ENCODE measurements at regions not wholly inside any gene's neighbourhood (a gene's known extent, or its start where the extent isn't known, plus 50 kb on each side); places are given as distances from the start of the nearest gene placed in this dataset.

DNA sequence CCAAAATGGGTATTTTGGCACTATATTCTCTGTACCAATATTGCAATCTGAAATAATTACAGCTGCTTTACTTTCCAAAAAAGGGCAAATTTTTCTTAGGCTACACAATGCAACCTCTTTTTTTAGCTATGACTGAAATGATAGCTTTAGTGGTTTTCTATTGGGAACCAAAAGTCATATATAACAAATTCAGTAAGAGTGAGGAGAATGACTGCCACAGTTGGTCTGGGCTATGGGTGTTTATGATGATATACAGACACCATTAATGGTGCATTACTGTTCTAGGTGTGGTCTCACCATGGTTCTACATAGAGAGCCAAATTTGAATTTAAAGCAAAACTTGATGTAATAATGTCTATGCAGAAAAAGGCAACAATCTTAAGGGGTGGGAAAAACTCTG is 72.3 kb upstream of the PTBP2 start:
- H3K27me3 ChIP-seq (ENCODE audit: control insufficient read depth in 2 of 2, insufficient read depth in 2 of 2, low read length in 2 of 2): no peaks in the 10 kb centered on the region
- no peak overlapping the region for H3K9ac ChIP-seq (replicated peaks; ENCODE audit: extremely low read depth, insufficient read depth, low read length)
- no peaks in the 10 kb centered on the region for H3K4me1 ChIP-seq (ENCODE audit: control insufficient read depth, extremely low read depth, insufficient read depth, low read length)
- no peaks in the 10 kb centered on the region for H3K79me2 ChIP-seq (ENCODE audit: control insufficient read depth, insufficient read depth, low read length)
- POLR2A ChIA-PET: no interaction called here
- no peaks in the 10 kb centered on the region for H3K36me3 ChIP-seq (ENCODE audit: control insufficient read depth in 2 of 2, extremely low read depth in 1 of 2, insufficient read depth in 2 of 2, low read length in 2 of 2)
- CTCF ChIA-PET: no interaction called here
- FAIRE-seq (no peak), DNase-seq (ENCODE audit: low read depth, low spot score) (no peak)
- intact Hi-C loops (cut with micrococcal nuclease): no loop called here
- H3K27ac ChIP-seq (ENCODE audit: insufficient read depth, low read depth, low read length): no peak overlapping the region
- no peak overlapping the region for H2AFZ ChIP-seq (ENCODE audit: low read depth, low read length)
- H3K9me3 ChIP-seq (replicated peaks; ENCODE audit: control insufficient read depth, insufficient read depth, low read length): no peaks in the 10 kb centered on the region
- H3K4me2 ChIP-seq (ENCODE audit: insufficient read depth, low read length): no peak overlapping the region
- H3K9me1 ChIP-seq (replicated peaks; ENCODE audit: control insufficient read depth, extremely low read depth, insufficient read depth, low read length): no peaks in the 10 kb centered on the region
- no peak overlapping the region for H3K4me3 ChIP-seq (replicated peaks in 1 of 3; ENCODE audit: insufficient read depth in 1 of 3, low read depth in 1 of 3, low read length in 3 of 3)
- no peak for TF ChIP-seq POLR2AphosphoS5 (IDR thresholded peaks at IDR 0.05; ENCODE audit: insufficient read depth, low read depth, low read length)
- TF ChIP-seq EZH2 (IDR thresholded peaks at IDR 0.05; ENCODE audit: borderline replicate concordance, low read depth, low read length, severe bottlenecking): no peak
- no peak for TF ChIP-seq JUN (IDR thresholded peaks at IDR 0.05; ENCODE audit: borderline replicate concordance, insufficient read depth, insufficient read length, low read depth)
- TF ChIP-seq, protein P1, sequence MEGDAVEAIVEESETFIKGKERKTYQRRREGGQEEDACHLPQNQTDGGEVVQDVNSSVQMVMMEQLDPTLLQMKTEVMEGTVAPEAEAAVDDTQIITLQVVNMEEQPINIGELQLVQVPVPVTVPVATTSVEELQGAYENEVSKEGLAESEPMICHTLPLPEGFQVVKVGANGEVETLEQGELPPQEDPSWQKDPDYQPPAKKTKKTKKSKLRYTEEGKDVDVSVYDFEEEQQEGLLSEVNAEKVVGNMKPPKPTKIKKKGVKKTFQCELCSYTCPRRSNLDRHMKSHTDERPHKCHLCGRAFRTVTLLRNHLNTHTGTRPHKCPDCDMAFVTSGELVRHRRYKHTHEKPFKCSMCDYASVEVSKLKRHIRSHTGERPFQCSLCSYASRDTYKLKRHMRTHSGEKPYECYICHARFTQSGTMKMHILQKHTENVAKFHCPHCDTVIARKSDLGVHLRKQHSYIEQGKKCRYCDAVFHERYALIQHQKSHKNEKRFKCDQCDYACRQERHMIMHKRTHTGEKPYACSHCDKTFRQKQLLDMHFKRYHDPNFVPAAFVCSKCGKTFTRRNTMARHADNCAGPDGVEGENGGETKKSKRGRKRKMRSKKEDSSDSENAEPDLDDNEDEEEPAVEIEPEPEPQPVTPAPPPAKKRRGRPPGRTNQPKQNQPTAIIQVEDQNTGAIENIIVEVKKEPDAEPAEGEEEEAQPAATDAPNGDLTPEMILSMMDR (IDR thresholded peaks at IDR 0.05; ENCODE audit: extremely low read depth in 1 of 2, insufficient read depth in 1 of 2, low read depth in 1 of 2, low read length in 2 of 2): no peak
- TF ChIP-seq GATA2 (IDR thresholded peaks at IDR 0.05; ENCODE audit: insufficient read depth, insufficient read length, low read depth, low read length): no peak
- TF ChIP-seq MYC (IDR thresholded peaks at IDR 0.05; ENCODE audit: low read depth, low read length): no peak
- no peak for TF ChIP-seq FOS (IDR thresholded peaks at IDR 0.05; ENCODE audit: borderline replicate concordance, insufficient read depth, low read length)
- TF ChIP-seq, protein P2, sequence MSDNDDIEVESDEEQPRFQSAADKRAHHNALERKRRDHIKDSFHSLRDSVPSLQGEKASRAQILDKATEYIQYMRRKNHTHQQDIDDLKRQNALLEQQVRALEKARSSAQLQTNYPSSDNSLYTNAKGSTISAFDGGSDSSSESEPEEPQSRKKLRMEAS (IDR thresholded peaks at IDR 0.05; ENCODE audit: insufficient read depth, insufficient read length): no peak
- no peak for TF ChIP-seq POLR2A (IDR thresholded peaks at IDR 0.05; ENCODE audit: low read depth, low read length)
- H4K20me1 ChIP-seq (replicated peaks; ENCODE audit: control insufficient read depth, extremely low read depth, insufficient read depth, low read length): no peaks in the 10 kb centered on the region
- no TSS peak for BruUV-seq (replicated peaks)
- dilution Hi-C loops (cut with MboI; ENCODE audit: extremely low pct_ligation_motif_present, low sequenced_read_pairs): no loop called here

All from endothelial cell of umbilical vein (primary cell).